Aorta (tissue), 5 donors: ENCODE measurements at regions not wholly inside any gene's neighbourhood (a gene's known extent, or its start where the extent isn't known, plus 50 kb on each side); places are given as distances from the start of the nearest gene placed in this dataset.

Source experiments
- ATAC-seq: fragments of 200-7000 bp; cut with Tn5 transposase; one replicate; pipeline ENCODE4 v1.9.1; 2022; ENCODE audit warnings: moderate library complexity; ENCODE audit not compliant: low FRiP score
- DNase-seq, 2 donors: peaks; one replicate each; pipeline ENCODE4 v3.0.0-alpha.2; 2020
- H3K27ac ChIP-seq, 2 donors: one replicate each; pipeline ENCODE4 v1.5.1; 2013; ENCODE audit warnings: low read length in 2 of 2, mild to moderate bottlenecking in 2 of 2, moderate library complexity in 2 of 2, control low read depth in 1 of 2, inconsistent platforms in 1 of 2, low read depth in 1 of 2
- H3K27me3 ChIP-seq, 2 donors: one replicate each; pipeline ENCODE4 v1.6.1; 2013; ENCODE audit warnings: control low read depth in 1 of 2, low read length in 1 of 2, mild to moderate bottlenecking in 1 of 2, moderate library complexity in 1 of 2; ENCODE audit not compliant: insufficient read depth in 2 of 2, control insufficient read depth in 1 of 2
- H3K36me3 ChIP-seq, 2 donors: one replicate each; pipeline ENCODE4 v1.6.1; 2013; ENCODE audit warnings: control low read depth in 1 of 2, low read length in 1 of 2, mild to moderate bottlenecking in 1 of 2; ENCODE audit not compliant: insufficient read depth in 2 of 2, control insufficient read depth in 1 of 2
- H3K4me1 ChIP-seq, 2 donors: one replicate each; pipeline ENCODE4 v1.6.1; 2013; ENCODE audit warnings: low read length in 2 of 2, control low read depth in 1 of 2, mild to moderate bottlenecking in 1 of 2, moderate library complexity in 1 of 2; ENCODE audit not compliant: insufficient read depth in 2 of 2, control insufficient read depth in 1 of 2
- H3K4me3 ChIP-seq, 2 donors: one replicate each; pipeline ENCODE4 v1.5.1; 2013; ENCODE audit warnings: low read length in 2 of 2, control low read depth in 1 of 2, mild to moderate bottlenecking in 1 of 2
- H3K9me3 ChIP-seq: one replicate; pipeline ENCODE4 v1.6.1; 2013; ENCODE audit warnings: mild to moderate bottlenecking, low read length; ENCODE audit not compliant: control insufficient read depth
- WGBS, 2 donors: extraction: QIAGEN DNeasy Blood & Tissue Kit; methylation state at CpG; one replicate each; pipeline ENCODE4 v1.1.7; 2013; 5-methylcytosine and 5-hydroxymethylcytosine counted together
- intact Hi-C, 2 donors: fragments of 100-400 bp; cut with DNase I; formaldehyde crosslinking; loops; one replicate each; pipeline versions ENCODE4 v1.14.2 to v1.15.0; 2022
- donor health status: healthy with polysubstance abuse.
- donor health status: Bipolar disorder and iron deficiency.
- donor health status: DM: no; HTN: no; CAD: no.
- donor health status: DM: no; HTN: no; CAD: no.
- donor health status: DM: yes; HTN: yes; CAD: no.

GRCh38 chr20:7124120-7124519 is 356.6 kb downstream of the BMP2 start:
- no peaks in the 10 kb centered on the region for H3K4me1 ChIP-seq
- no peaks in the 10 kb centered on the region for H3K36me3 ChIP-seq
- no peak overlapping the region for H3K27ac ChIP-seq
- 65 to 70% methylated on average over 3 of the region's 3 CpGs for WGBS, 2 donors
- DNase-seq, result no peak
- intact Hi-C loops, result no loop called here
- no peaks in the 10 kb centered on the region for H3K9me3 ChIP-seq
- H3K4me3 ChIP-seq, result no peak overlapping the region
- no peaks in the 10 kb centered on the region for H3K27me3 ChIP-seq
- ATAC-seq, result no peak

- DNase-seq (no peak), ATAC-seq (no peak)
- Histone ChIP-seq H3K36me3 (no peaks in the 10 kb centered on the region), H3K4me3 (no peak overlapping the region), H3K27ac (no peak overlapping the region), H3K4me1 (no peaks in the 10 kb centered on the region), H3K27me3 (peaks cover 0 to 2% of the 10 kb centered on the region in 2 donors), H3K9me3 (no peaks in the 10 kb centered on the region)
- intact Hi-C loops, result no loop called here
- 75 to 86% methylated on average over 1 of the region's 1 CpG for WGBS, 2 donors
Measured at GRCh38 chr20:7136886-7137285, 369.4 kb downstream of the BMP2 start.

- H3K36me3 ChIP-seq, result no peaks in the 10 kb centered on the region
- 70 to 71% methylated on average over 4 of the region's 4 CpGs for WGBS, 2 donors
- intact Hi-C loops, result no loop called here
- no peak overlapping the region for H3K27ac ChIP-seq
- H3K27me3 ChIP-seq, result peaks cover 0 to 2% of the 10 kb centered on the region in 2 donors
- no peak overlapping the region for H3K4me3 ChIP-seq
- no peak for ATAC-seq
- H3K9me3 ChIP-seq, result no peaks in the 10 kb centered on the region
- H3K4me1 ChIP-seq, result no peaks in the 10 kb centered on the region
- no peak for DNase-seq
Measured at GRCh38 chr20:7137395-7138151, 370.1 kb downstream of the BMP2 start.

GRCh38 chr20:7144464-7144863 is 377.0 kb downstream of the BMP2 start:
- H3K4me3 ChIP-seq, result no peak overlapping the region
- H3K36me3 ChIP-seq, result no peaks in the 10 kb centered on the region
- H3K4me1 ChIP-seq, result no peaks in the 10 kb centered on the region
- intact Hi-C loops, result no loop called here
- DNase-seq (no peak), ATAC-seq (no peak)
- 56 to 57% methylated on average over 2 of the region's 2 CpGs for WGBS, 2 donors
- no peak overlapping the region for H3K27ac ChIP-seq
- no peaks in the 10 kb centered on the region for H3K9me3 ChIP-seq
- H3K27me3 ChIP-seq, result no peaks in the 10 kb centered on the region

GRCh38 chr20:7146552-7147219 is 379.2 kb downstream of the BMP2 start:
- H3K4me1 ChIP-seq, result no peaks in the 10 kb centered on the region
- no peak overlapping the region for H3K4me3 ChIP-seq
- intact Hi-C loops, result no loop called here
- ATAC-seq, result no peak
- no peak overlapping the region for H3K27ac ChIP-seq
- H3K27me3 ChIP-seq, result no peaks in the 10 kb centered on the region
- no peaks in the 10 kb centered on the region for H3K36me3 ChIP-seq
- WGBS, 2 donors, result 72 to 73% methylated on average over 10 of the region's 10 CpGs
- DNase-seq, result no peak
- no peaks in the 10 kb centered on the region for H3K9me3 ChIP-seq

GRCh38 chr20:7147220-7147601 is 379.7 kb downstream of the BMP2 start:
- WGBS, 2 donors, result 38 to 40% methylated on average over 4 of the region's 4 CpGs
- Histone ChIP-seq H3K36me3 (no peaks in the 10 kb centered on the region), H3K4me1 (no peaks in the 10 kb centered on the region), H3K9me3 (no peaks in the 10 kb centered on the region), H3K4me3 (no peak overlapping the region), H3K27ac (no peak overlapping the region), H3K27me3 (no peaks in the 10 kb centered on the region)
- intact Hi-C loops, result no loop called here
- no peak for DNase-seq
- no peak for ATAC-seq

- H3K9me3 ChIP-seq, result no peaks in the 10 kb centered on the region
- WGBS, 2 donors, result 72% methylated on average over 2 of the region's 2 CpGs
- no peak for ATAC-seq
- no peak for DNase-seq
- intact Hi-C loops, result no loop called here
- H3K4me3 ChIP-seq, result no peak overlapping the region
- H3K27ac ChIP-seq, result no peak overlapping the region
- H3K36me3 ChIP-seq, result no peaks in the 10 kb centered on the region
- H3K4me1 ChIP-seq, result no peaks in the 10 kb centered on the region
- no peaks in the 10 kb centered on the region for H3K27me3 ChIP-seq
Measured at GRCh38 chr20:7151676-7152470, 384.4 kb downstream of the BMP2 start.

GRCh38 chr20:7155282-7155681 is 387.8 kb downstream of the BMP2 start:
- no peak for DNase-seq
- 66 to 83% methylated on average over 4 of the region's 4 CpGs for WGBS, 2 donors
- Histone ChIP-seq H3K9me3 (no peaks in the 10 kb centered on the region), H3K27ac (no peak overlapping the region), H3K4me1 (no peaks in the 10 kb centered on the region), H3K36me3 (no peaks in the 10 kb centered on the region), H3K4me3 (no peak overlapping the region), H3K27me3 (no peaks in the 10 kb centered on the region)
- no peak for ATAC-seq
- intact Hi-C loops, result no loop called here
